ENCODE measurements at regions not wholly inside any gene's neighbourhood (a gene's known extent, or its start where the extent isn't known, plus 50 kb on each side); places are given as distances from the start of the nearest gene placed in this dataset.

- no peak for TF ChIP-seq CTCF (IDR thresholded peaks at IDR 0.05 in 2 of 3, conservative IDR thresholded peaks at IDR 0.05 in 1 of 3; ENCODE audit: insufficient read depth in 2 of 3, low read depth in 1 of 3, low read length in 3 of 3)
- TF ChIP-seq ATF7 (IDR thresholded peaks at IDR 0.05) = no peak
- no peak for TF ChIP-seq STAG1 (CRISPR knock-in tag; IDR thresholded peaks at IDR 0.05; ENCODE audit: borderline replicate concordance)
- TF ChIP-seq, protein P1, sequence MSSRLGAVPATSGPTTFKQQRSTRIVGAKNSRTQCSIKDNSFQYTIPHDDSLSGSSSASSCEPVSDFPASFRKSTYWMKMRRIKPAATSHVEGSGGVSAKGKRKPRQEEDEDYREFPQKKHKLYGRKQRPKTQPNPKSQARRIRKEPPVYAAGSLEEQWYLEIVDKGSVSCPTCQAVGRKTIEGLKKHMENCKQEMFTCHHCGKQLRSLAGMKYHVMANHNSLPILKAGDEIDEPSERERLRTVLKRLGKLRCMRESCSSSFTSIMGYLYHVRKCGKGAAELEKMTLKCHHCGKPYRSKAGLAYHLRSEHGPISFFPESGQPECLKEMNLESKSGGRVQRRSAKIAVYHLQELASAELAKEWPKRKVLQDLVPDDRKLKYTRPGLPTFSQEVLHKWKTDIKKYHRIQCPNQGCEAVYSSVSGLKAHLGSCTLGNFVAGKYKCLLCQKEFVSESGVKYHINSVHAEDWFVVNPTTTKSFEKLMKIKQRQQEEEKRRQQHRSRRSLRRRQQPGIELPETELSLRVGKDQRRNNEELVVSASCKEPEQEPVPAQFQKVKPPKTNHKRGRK (tag; IDR thresholded peaks at IDR 0.05) = no peak
- TF ChIP-seq, protein P2, sequence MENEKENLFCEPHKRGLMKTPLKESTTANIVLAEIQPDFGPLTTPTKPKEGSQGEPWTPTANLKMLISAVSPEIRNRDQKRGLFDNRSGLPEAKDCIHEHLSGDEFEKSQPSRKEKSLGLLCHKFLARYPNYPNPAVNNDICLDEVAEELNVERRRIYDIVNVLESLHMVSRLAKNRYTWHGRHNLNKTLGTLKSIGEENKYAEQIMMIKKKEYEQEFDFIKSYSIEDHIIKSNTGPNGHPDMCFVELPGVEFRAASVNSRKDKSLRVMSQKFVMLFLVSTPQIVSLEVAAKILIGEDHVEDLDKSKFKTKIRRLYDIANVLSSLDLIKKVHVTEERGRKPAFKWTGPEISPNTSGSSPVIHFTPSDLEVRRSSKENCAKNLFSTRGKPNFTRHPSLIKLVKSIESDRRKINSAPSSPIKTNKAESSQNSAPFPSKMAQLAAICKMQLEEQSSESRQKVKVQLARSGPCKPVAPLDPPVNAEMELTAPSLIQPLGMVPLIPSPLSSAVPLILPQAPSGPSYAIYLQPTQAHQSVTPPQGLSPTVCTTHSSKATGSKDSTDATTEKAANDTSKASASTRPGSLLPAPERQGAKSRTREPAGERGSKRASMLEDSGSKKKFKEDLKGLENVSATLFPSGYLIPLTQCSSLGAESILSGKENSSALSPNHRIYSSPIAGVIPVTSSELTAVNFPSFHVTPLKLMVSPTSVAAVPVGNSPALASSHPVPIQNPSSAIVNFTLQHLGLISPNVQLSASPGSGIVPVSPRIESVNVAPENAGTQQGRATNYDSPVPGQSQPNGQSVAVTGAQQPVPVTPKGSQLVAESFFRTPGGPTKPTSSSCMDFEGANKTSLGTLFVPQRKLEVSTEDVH (IDR thresholded peaks at IDR 0.05; ENCODE audit: low read depth, partially characterized antibody) = no peak
These were observed 806.5 kb upstream of the GOT2 start for GRCh38 chr16:59540621-59541020.
